ENCODE measurements at regions not wholly inside any gene's neighbourhood (a gene's known extent, or its start where the extent isn't known, plus 50 kb on each side); places are given as distances from the start of the nearest gene placed in this dataset.

DNA sequence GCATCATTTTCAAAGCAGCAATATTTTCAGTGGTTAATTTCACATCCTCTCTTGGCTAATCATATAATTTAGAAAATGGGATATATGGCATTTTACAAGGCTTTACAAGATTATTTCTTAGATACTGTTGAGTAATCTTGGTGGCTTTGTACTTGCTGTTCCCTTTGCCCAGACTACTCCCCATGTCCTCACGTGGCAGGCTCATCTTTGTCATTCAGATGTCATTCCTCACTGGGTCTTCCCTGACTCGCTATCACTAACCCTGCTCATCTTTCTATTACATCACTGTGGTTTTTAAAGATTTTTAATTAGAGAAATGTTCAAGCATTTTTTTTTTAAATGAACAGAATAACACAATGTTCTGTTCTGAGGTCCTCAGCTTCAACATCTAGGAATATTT, 240.0 kb upstream of the IRX5 start:
- TF ChIP-seq EZH2 (IDR thresholded peaks at IDR 0.05; ENCODE audit: insufficient read depth, poor library complexity, severe bottlenecking), result no peak
- no peak for TF ChIP-seq EZH2phosphoT487 (IDR thresholded peaks at IDR 0.05; ENCODE audit: insufficient read depth, low read depth)

All from GM23248 (cell line).